ENCODE measurements at regions not wholly inside any gene's neighbourhood (a gene's known extent, or its start where the extent isn't known, plus 50 kb on each side); places are given as distances from the start of the nearest gene placed in this dataset.

DNA sequence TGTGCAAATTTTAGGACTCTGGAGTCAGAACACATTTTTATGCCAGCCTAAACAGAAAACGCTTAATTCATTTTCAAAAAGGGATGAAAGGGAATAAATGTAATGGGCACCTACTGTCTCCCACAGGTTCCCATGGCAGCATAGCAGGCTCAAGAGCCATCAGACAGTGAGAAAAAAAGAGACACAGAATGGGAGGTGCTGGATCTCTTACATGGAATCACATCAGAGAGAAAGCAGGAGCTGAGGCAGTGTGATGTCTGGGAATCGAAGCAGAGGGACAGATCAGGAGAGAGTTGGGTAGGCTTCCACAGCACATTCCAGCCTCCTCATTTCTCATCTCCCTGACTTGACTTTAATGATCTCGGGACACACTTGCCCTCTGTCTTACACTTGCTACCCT is 684.3 kb downstream of the KCNJ3 start:
- no peak overlapping the region for H3K4me2 ChIP-seq (ENCODE audit: insufficient read depth, low read length)
- H3K79me2 ChIP-seq (ENCODE audit: control insufficient read depth, insufficient read depth, low read length): no peaks in the 10 kb centered on the region
- H3K27me3 ChIP-seq (ENCODE audit: control insufficient read depth in 2 of 2, insufficient read depth in 2 of 2, low read length in 2 of 2): no peaks in the 10 kb centered on the region
- dilution Hi-C loops (cut with MboI; ENCODE audit: extremely low pct_ligation_motif_present, low sequenced_read_pairs) (no loop called here), intact Hi-C loops (cut with micrococcal nuclease) (no loop called here)
- no peak overlapping the region for H3K9ac ChIP-seq (replicated peaks; ENCODE audit: extremely low read depth, insufficient read depth, low read length)
- TF ChIP-seq POLR2AphosphoS5 (IDR thresholded peaks at IDR 0.05; ENCODE audit: insufficient read depth, low read depth, low read length) (no peak), JUN (IDR thresholded peaks at IDR 0.05; ENCODE audit: borderline replicate concordance, insufficient read depth, insufficient read length, low read depth) (no peak), EZH2 (IDR thresholded peaks at IDR 0.05; ENCODE audit: borderline replicate concordance, low read depth, low read length, severe bottlenecking) (no peak), GATA2 (IDR thresholded peaks at IDR 0.05; ENCODE audit: insufficient read depth, insufficient read length, low read depth, low read length) (no peak), FOS (IDR thresholded peaks at IDR 0.05; ENCODE audit: borderline replicate concordance, insufficient read depth, low read length) (no peak), POLR2A (IDR thresholded peaks at IDR 0.05; ENCODE audit: low read depth, low read length) (no peak), MAX (IDR thresholded peaks at IDR 0.05; ENCODE audit: insufficient read depth, insufficient read length) (no peak), MYC (IDR thresholded peaks at IDR 0.05; ENCODE audit: low read depth, low read length) (no peak)
- TF ChIP-seq, protein P1, sequence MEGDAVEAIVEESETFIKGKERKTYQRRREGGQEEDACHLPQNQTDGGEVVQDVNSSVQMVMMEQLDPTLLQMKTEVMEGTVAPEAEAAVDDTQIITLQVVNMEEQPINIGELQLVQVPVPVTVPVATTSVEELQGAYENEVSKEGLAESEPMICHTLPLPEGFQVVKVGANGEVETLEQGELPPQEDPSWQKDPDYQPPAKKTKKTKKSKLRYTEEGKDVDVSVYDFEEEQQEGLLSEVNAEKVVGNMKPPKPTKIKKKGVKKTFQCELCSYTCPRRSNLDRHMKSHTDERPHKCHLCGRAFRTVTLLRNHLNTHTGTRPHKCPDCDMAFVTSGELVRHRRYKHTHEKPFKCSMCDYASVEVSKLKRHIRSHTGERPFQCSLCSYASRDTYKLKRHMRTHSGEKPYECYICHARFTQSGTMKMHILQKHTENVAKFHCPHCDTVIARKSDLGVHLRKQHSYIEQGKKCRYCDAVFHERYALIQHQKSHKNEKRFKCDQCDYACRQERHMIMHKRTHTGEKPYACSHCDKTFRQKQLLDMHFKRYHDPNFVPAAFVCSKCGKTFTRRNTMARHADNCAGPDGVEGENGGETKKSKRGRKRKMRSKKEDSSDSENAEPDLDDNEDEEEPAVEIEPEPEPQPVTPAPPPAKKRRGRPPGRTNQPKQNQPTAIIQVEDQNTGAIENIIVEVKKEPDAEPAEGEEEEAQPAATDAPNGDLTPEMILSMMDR (IDR thresholded peaks at IDR 0.05; ENCODE audit: extremely low read depth in 1 of 2, insufficient read depth in 1 of 2, low read depth in 1 of 2, low read length in 2 of 2): no peak
- no peak overlapping the region for H2AFZ ChIP-seq (ENCODE audit: low read depth, low read length)
- ChIA-PET POLR2A (no interaction called here), CTCF (interaction anchor here (1.0 to 2.0 kb wide), 5 partner anchors 9 to 1953 kb away, joined by 3 to 5 read pairs (median 4); no protein-coding TSS in a partner anchor)
- no peaks in the 10 kb centered on the region for H3K9me1 ChIP-seq (replicated peaks; ENCODE audit: control insufficient read depth, extremely low read depth, insufficient read depth, low read length)
- H3K27ac ChIP-seq (ENCODE audit: insufficient read depth, low read depth, low read length): no peak overlapping the region
- no peaks in the 10 kb centered on the region for H4K20me1 ChIP-seq (replicated peaks; ENCODE audit: control insufficient read depth, extremely low read depth, insufficient read depth, low read length)
- DNase-seq (ENCODE audit: low read depth, low spot score) (no peak), FAIRE-seq (no peak)
- no peaks in the 10 kb centered on the region for H3K36me3 ChIP-seq (ENCODE audit: control insufficient read depth in 2 of 2, extremely low read depth in 1 of 2, insufficient read depth in 2 of 2, low read length in 2 of 2)
- no TSS peak for BruUV-seq (replicated peaks)
- no peaks in the 10 kb centered on the region for H3K9me3 ChIP-seq (replicated peaks; ENCODE audit: control insufficient read depth, insufficient read depth, low read length)
- H3K4me1 ChIP-seq (ENCODE audit: control insufficient read depth, extremely low read depth, insufficient read depth, low read length): peaks cover 13% of the 10 kb centered on the region
- no peak overlapping the region for H3K4me3 ChIP-seq (replicated peaks in 1 of 3; ENCODE audit: insufficient read depth in 1 of 3, low read depth in 1 of 3, low read length in 3 of 3)
